ENCODE measurements at regions not wholly inside any gene's neighbourhood (a gene's known extent, or its start where the extent isn't known, plus 50 kb on each side); places are given as distances from the start of the nearest gene placed in this dataset.

GRCh38 chr9:78437296-78437695 lies 140.4 kb downstream of the PSAT1 start:
- H3K9ac ChIP-seq (ENCODE audit: low read length), result no peak overlapping the region
- no peak overlapping the region for H3K4me2 ChIP-seq (ENCODE audit: low read length)
- no peaks in the 10 kb centered on the region for H3K36me3 ChIP-seq (replicated peaks; ENCODE audit: low read depth, low read length)
- H2AFZ ChIP-seq (ENCODE audit: low read depth, low read length), result no peak overlapping the region
- no peak overlapping the region for H3K27ac ChIP-seq (ENCODE audit: low read length)
- no peaks in the 10 kb centered on the region for H4K20me1 ChIP-seq (ENCODE audit: insufficient read depth, low read length)
- peaks cover 4% of the 10 kb centered on the region for H3K27me3 ChIP-seq (ENCODE audit: low read depth, low read length)
- H3K4me3 ChIP-seq (ENCODE audit: low read length), result no peak overlapping the region
- H3K9me3 ChIP-seq (ENCODE audit: insufficient read depth, low read length), result no peaks in the 10 kb centered on the region
- H3K4me1 ChIP-seq (ENCODE audit: low read length), result peaks cover 5% of the 10 kb centered on the region
- H3K79me2 ChIP-seq (ENCODE audit: low read length), result no peaks in the 10 kb centered on the region
- TF ChIP-seq EZH2phosphoT487 (IDR thresholded peaks at IDR 0.05; ENCODE audit: low read depth), result no peak
- TF ChIP-seq, protein P1, sequence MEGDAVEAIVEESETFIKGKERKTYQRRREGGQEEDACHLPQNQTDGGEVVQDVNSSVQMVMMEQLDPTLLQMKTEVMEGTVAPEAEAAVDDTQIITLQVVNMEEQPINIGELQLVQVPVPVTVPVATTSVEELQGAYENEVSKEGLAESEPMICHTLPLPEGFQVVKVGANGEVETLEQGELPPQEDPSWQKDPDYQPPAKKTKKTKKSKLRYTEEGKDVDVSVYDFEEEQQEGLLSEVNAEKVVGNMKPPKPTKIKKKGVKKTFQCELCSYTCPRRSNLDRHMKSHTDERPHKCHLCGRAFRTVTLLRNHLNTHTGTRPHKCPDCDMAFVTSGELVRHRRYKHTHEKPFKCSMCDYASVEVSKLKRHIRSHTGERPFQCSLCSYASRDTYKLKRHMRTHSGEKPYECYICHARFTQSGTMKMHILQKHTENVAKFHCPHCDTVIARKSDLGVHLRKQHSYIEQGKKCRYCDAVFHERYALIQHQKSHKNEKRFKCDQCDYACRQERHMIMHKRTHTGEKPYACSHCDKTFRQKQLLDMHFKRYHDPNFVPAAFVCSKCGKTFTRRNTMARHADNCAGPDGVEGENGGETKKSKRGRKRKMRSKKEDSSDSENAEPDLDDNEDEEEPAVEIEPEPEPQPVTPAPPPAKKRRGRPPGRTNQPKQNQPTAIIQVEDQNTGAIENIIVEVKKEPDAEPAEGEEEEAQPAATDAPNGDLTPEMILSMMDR (IDR thresholded peaks at IDR 0.05; ENCODE audit: low read depth, low read length), result no peak

DNA sequence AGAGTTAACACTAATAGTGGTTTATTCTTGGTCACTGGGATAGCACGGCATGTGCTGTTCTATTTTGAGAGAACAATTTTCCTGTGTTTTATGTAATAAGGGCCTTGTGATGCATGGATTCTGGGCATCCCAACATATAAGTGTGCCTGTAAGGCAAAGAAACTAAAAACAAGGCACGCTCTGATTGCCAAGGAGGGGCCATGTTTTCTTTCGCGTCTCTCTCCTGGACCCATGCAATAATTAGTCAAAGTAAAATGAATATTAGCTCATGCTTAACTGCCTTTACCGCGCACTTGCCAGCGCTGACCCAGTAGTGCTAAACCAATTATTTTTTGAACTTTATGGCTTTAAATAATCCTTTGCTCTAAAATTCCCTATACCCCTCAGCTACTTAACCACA lies 140.9 kb downstream of the PSAT1 start:
- H3K9me3 ChIP-seq (ENCODE audit: insufficient read depth, low read length), result no peaks in the 10 kb centered on the region
- H3K4me1 ChIP-seq (ENCODE audit: low read length), result peaks cover 4% of the 10 kb centered on the region
- H3K4me2 ChIP-seq (ENCODE audit: low read length), result no peak overlapping the region
- H3K27ac ChIP-seq (ENCODE audit: low read length), result no peak overlapping the region
- no peaks in the 10 kb centered on the region for H4K20me1 ChIP-seq (ENCODE audit: insufficient read depth, low read length)
- no peak overlapping the region for H3K9ac ChIP-seq (ENCODE audit: low read length)
- H3K79me2 ChIP-seq (ENCODE audit: low read length), result no peaks in the 10 kb centered on the region
- no peak overlapping the region for H3K4me3 ChIP-seq (ENCODE audit: low read length)
- no peaks in the 10 kb centered on the region for H3K36me3 ChIP-seq (replicated peaks; ENCODE audit: low read depth, low read length)
- no peak overlapping the region for H2AFZ ChIP-seq (ENCODE audit: low read depth, low read length)
- no peak for TF ChIP-seq EZH2phosphoT487 (IDR thresholded peaks at IDR 0.05; ENCODE audit: low read depth)
- TF ChIP-seq, protein P1 (IDR thresholded peaks at IDR 0.05; ENCODE audit: low read depth, low read length), result no peak
- peaks cover 4% of the 10 kb centered on the region for H3K27me3 ChIP-seq (ENCODE audit: low read depth, low read length)

DNA sequence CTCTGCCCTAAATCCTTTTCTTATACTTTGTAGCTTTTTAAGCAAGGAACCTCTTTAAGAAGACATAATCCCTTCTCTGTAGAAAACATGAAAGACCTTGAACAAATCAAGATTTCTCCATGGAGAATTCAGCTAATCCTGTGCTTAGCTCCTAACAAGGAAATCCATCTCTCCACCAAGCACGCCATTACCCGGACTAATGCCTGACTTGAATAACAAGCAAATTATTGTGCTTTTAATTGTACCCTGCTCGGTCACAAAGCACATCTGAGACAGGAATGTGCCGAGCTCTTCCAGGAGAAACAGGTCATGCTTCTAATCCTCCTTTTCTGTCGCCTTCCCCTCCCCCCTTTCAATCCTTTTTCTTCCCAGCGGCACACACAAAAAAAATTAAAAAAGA lies 141.3 kb downstream of the PSAT1 start:
- Histone ChIP-seq H2AFZ (ENCODE audit: low read depth, low read length) (no peak overlapping the region), H3K4me3 (ENCODE audit: low read length) (no peak overlapping the region), H3K36me3 (replicated peaks; ENCODE audit: low read depth, low read length) (no peaks in the 10 kb centered on the region), H3K4me1 (ENCODE audit: low read length) (peaks cover 4% of the 10 kb centered on the region), H3K27me3 (ENCODE audit: low read depth, low read length) (peaks cover 4% of the 10 kb centered on the region), H4K20me1 (ENCODE audit: insufficient read depth, low read length) (no peaks in the 10 kb centered on the region), H3K27ac (ENCODE audit: low read length) (no peak overlapping the region), H3K9me3 (ENCODE audit: insufficient read depth, low read length) (no peaks in the 10 kb centered on the region), H3K79me2 (ENCODE audit: low read length) (no peaks in the 10 kb centered on the region), H3K4me2 (ENCODE audit: low read length) (no peak overlapping the region), H3K9ac (ENCODE audit: low read length) (no peak overlapping the region)
- no peak for TF ChIP-seq EZH2phosphoT487 (IDR thresholded peaks at IDR 0.05; ENCODE audit: low read depth)
- TF ChIP-seq, protein P1 (IDR thresholded peaks at IDR 0.05; ENCODE audit: low read depth, low read length), result no peak

GRCh38 chr9:78438780-78439179 lies 141.9 kb downstream of the PSAT1 start:
- Histone ChIP-seq H3K4me2 (ENCODE audit: low read length) (0 out of 2 replicates have a peak overlapping the region, but pooled peaks have one; percentile 85), H3K27me3 (ENCODE audit: low read depth, low read length) (peaks cover 4% of the 10 kb centered on the region), H4K20me1 (ENCODE audit: insufficient read depth, low read length) (no peaks in the 10 kb centered on the region), H3K79me2 (ENCODE audit: low read length) (no peaks in the 10 kb centered on the region), H3K9ac (ENCODE audit: low read length) (no peak overlapping the region), H2AFZ (ENCODE audit: low read depth, low read length) (no peak overlapping the region), H3K27ac (ENCODE audit: low read length) (no peak overlapping the region), H3K4me3 (ENCODE audit: low read length) (no peak overlapping the region), H3K9me3 (ENCODE audit: insufficient read depth, low read length) (no peaks in the 10 kb centered on the region), H3K4me1 (ENCODE audit: low read length) (peaks cover 4% of the 10 kb centered on the region), H3K36me3 (replicated peaks; ENCODE audit: low read depth, low read length) (no peaks in the 10 kb centered on the region)
- TF ChIP-seq EZH2phosphoT487 (IDR thresholded peaks at IDR 0.05; ENCODE audit: low read depth), result no peak
- TF ChIP-seq, protein P1 (IDR thresholded peaks at IDR 0.05; ENCODE audit: low read depth, low read length), result no peak
